IMR-90 (cell line): ENCODE measurements at regions not wholly inside any gene's neighbourhood (a gene's known extent, or its start where the extent isn't known, plus 50 kb on each side); places are given as distances from the start of the nearest gene placed in this dataset.

Source experiments
- ATAC-seq: fragments of 200-7000 bp; cut with Tn5 transposase; 2 replicates; pipeline ENCODE4 v1.9.1; 2020; ENCODE audit warnings: low read depth, mild to moderate bottlenecking, moderate library complexity
- BruUV-seq: library from RNA; stranded (reverse); fragments of 400-500 nt; replicated peaks from 2 replicates; lab custom pipeline; 2021; lab: Mats Ljungman, UMichigan
- CTCF ChIA-PET: fragments of 300-600 bp; formaldehyde crosslinking; extraction: SDS; loops from one replicate; lab custom pipeline; 2021; ENCODE audit warnings: antibody characterized with exemption; lab: Yijun Ruan, JAX
- POLR2A ChIA-PET: fragments of 300-600 bp; sonication (Branson Sonifier 250); formaldehyde crosslinking; loops from one replicate; lab custom pipeline; 2022; ENCODE audit warnings: antibody characterized with exemption; ENCODE audit not compliant: unreplicated experiment; lab: Charles Lee
- DNase-seq: peaks from one replicate; pipeline ENCODE4 v3.0.0; 2013
- H2AFZ ChIP-seq: replicated peaks from 2 replicates; pipeline ENCODE3; 2013; ENCODE audit warnings: low read length, mild to moderate bottlenecking; ENCODE audit not compliant: poor library complexity
- H2AK5ac ChIP-seq: 2 replicates; pipeline ENCODE4 v1.6.1; 2013; ENCODE audit warnings: low read depth, low read length, inconsistent platforms
- H2AK9ac ChIP-seq: replicated peaks from 2 replicates; pipeline ENCODE3; 2013; ENCODE audit warnings: mild to moderate bottlenecking, low read depth, low read length, moderate library complexity; ENCODE audit not compliant: poor library complexity
- H2BK120ac ChIP-seq: 2 replicates; pipeline ENCODE4 v1.6.1; 2013; ENCODE audit warnings: low read depth, low read length, inconsistent platforms
- H2BK15ac ChIP-seq: 3 replicates; pipeline ENCODE4 v1.6.1; 2013; ENCODE audit warnings: low read depth, low read length, inconsistent platforms
- H2BK20ac ChIP-seq: 2 replicates; pipeline ENCODE4 v1.6.1; 2013; ENCODE audit warnings: low read depth, mild to moderate bottlenecking, inconsistent platforms, low read length, moderate library complexity
- H2BK5ac ChIP-seq: 2 replicates; pipeline ENCODE4 v1.6.1; 2013; ENCODE audit warnings: mild to moderate bottlenecking, low read depth, low read length, inconsistent platforms; ENCODE audit not compliant: poor library complexity, severe bottlenecking
- H3K14ac ChIP-seq: replicated peaks from 2 replicates; pipeline ENCODE4 v1.6.1; 2013; ENCODE audit warnings: low read depth, low read length, inconsistent platforms
- H3K18ac ChIP-seq: 2 replicates; pipeline ENCODE4 v1.6.1; 2013; ENCODE audit warnings: low read depth, low read length, control low read depth
- H3K23ac ChIP-seq: 2 replicates; pipeline ENCODE4 v1.6.1; 2013; ENCODE audit warnings: low read depth, low read length, inconsistent platforms
- H3K27ac ChIP-seq: 2 replicates; pipeline ENCODE4 v1.5.1; 2013; ENCODE audit warnings: mild to moderate bottlenecking, control low read depth, low read length; ENCODE audit not compliant: insufficient read depth
- H3K27me3 ChIP-seq: 2 replicates; pipeline ENCODE4 v1.6.1; 2013; ENCODE audit warnings: low read length; ENCODE audit not compliant: control insufficient read depth, insufficient read depth
- H3K36me3 ChIP-seq: 2 replicates; pipeline ENCODE4 v1.6.1; 2013; ENCODE audit warnings: low read length, mixed read lengths; ENCODE audit not compliant: control insufficient read depth, insufficient read depth
- H3K4ac ChIP-seq: 2 replicates; pipeline ENCODE4 v1.6.1; 2013; ENCODE audit warnings: low read depth, low read length, inconsistent platforms
- H3K4me1 ChIP-seq: 2 replicates; pipeline ENCODE4 v1.6.1; 2013; ENCODE audit warnings: low read length, mixed read lengths; ENCODE audit not compliant: control insufficient read depth, insufficient read depth
- H3K4me2 ChIP-seq: 2 replicates; pipeline ENCODE4 v1.6.1; 2013; ENCODE audit warnings: low read depth, mild to moderate bottlenecking, control low read depth, low read length, moderate library complexity
- H3K4me3 ChIP-seq: 2 replicates; pipeline ENCODE4 v1.5.1; 2013; ENCODE audit warnings: low read depth, mild to moderate bottlenecking, control low read depth, low read length, moderate library complexity; ENCODE audit not compliant: insufficient read depth
- H3K56ac ChIP-seq: 2 replicates; pipeline ENCODE4 v1.6.1; 2013; ENCODE audit warnings: low read length, inconsistent platforms; ENCODE audit not compliant: insufficient read depth; ENCODE audit errors: extremely low read depth
- H3K79me1 ChIP-seq, 2 experiments: 2 replicates each; pipeline ENCODE4 v1.6.1; 2013; ENCODE audit warnings: low read length in 2 of 2, inconsistent platforms in 1 of 2, low read depth in 1 of 2
- H3K9ac ChIP-seq: 2 replicates; pipeline ENCODE4 v1.6.1; 2013; ENCODE audit warnings: low read depth, low read length, control low read depth
- H3K9me1 ChIP-seq: 2 replicates; pipeline ENCODE4 v1.6.1; 2013; ENCODE audit warnings: low read length, inconsistent platforms; ENCODE audit not compliant: insufficient read depth
- H3K9me3 ChIP-seq: 2 replicates; pipeline ENCODE4 v1.6.1; 2013; ENCODE audit warnings: low read length; ENCODE audit not compliant: control insufficient read depth, insufficient read depth
- H4K20me1 ChIP-seq: 2 replicates; pipeline ENCODE4 v1.6.1; 2013; ENCODE audit warnings: low read length, inconsistent platforms; ENCODE audit not compliant: insufficient read depth
- H4K5ac ChIP-seq: 2 replicates; pipeline ENCODE4 v1.6.1; 2013; ENCODE audit warnings: mild to moderate bottlenecking, low read depth, low read length, control low read depth
- H4K8ac ChIP-seq, 2 experiments: 2 replicates each; pipeline ENCODE4 v1.6.1; 2013; ENCODE audit warnings: low read depth in 2 of 2, low read length in 2 of 2, control low read depth in 1 of 2, inconsistent platforms in 1 of 2
- H4K91ac ChIP-seq: 2 replicates; pipeline ENCODE4 v1.6.1; 2013; ENCODE audit warnings: low read depth, low read length, inconsistent platforms; ENCODE audit not compliant: insufficient read depth
- BHLHE40 ChIP-seq: fragments of 150-350 bp; IDR thresholded peaks from 2 replicates; pipeline ENCODE4 v1.6.1; 2016; ENCODE audit warnings: mild to moderate bottlenecking, low read depth, low read length
- CEBPB ChIP-seq: IDR thresholded peaks from 2 replicates; pipeline ENCODE4 v1.6.1; 2012; ENCODE audit warnings: low read depth, low read length, improper control_type of control experiment
- CHD1 ChIP-seq: IDR thresholded peaks from 2 replicates; pipeline ENCODE4 v1.6.1; 2012; ENCODE audit warnings: low read depth, low read length, improper control_type of control experiment
- ELK1 ChIP-seq: fragments of 150-350 bp; IDR thresholded peaks from 2 replicates; pipeline ENCODE4 v1.6.1; 2016; ENCODE audit warnings: low read depth, mild to moderate bottlenecking, low read length, moderate library complexity, borderline replicate concordance
- FOS ChIP-seq: fragments of 150-350 bp; IDR thresholded peaks from 2 replicates; pipeline ENCODE4 v1.6.1; 2016; ENCODE audit warnings: low read depth, low read length
- MAFK ChIP-seq: IDR thresholded peaks from 2 replicates; pipeline ENCODE4 v1.6.1; 2012; ENCODE audit warnings: low read depth, low read length, improper control_type of control experiment
- MAZ ChIP-seq: IDR thresholded peaks from 2 replicates; pipeline ENCODE4 v1.6.1; 2012; ENCODE audit warnings: low read depth, mild to moderate bottlenecking, low read length, improper control_type of control experiment, moderate library complexity, borderline replicate concordance
- MXI1 ChIP-seq: IDR thresholded peaks from 2 replicates; pipeline ENCODE4 v1.6.1; 2012; ENCODE audit warnings: low read depth, mild to moderate bottlenecking, low read length, moderate library complexity, borderline replicate concordance
- NFE2L2 ChIP-seq: fragments of 150-350 bp; IDR thresholded peaks from 2 replicates; pipeline ENCODE4 v1.6.1; 2016; ENCODE audit warnings: low read depth, mild to moderate bottlenecking, low read length
- POLR2A ChIP-seq: IDR thresholded peaks from 2 replicates; pipeline ENCODE4 v1.6.1; 2012; ENCODE audit warnings: mild to moderate bottlenecking, low read depth, low read length
- RAD21 ChIP-seq: IDR thresholded peaks from 2 replicates; pipeline ENCODE4 v1.6.1; 2012; ENCODE audit warnings: low read length, improper control_type of control experiment
- RCOR1 ChIP-seq: IDR thresholded peaks from 2 replicates; pipeline ENCODE4 v1.6.1; 2012; ENCODE audit warnings: mild to moderate bottlenecking, low read length, improper control_type of control experiment; ENCODE audit not compliant: insufficient replicate concordance
- RFX5 ChIP-seq: IDR thresholded peaks from 2 replicates; pipeline ENCODE4 v1.8.0; 2012; ENCODE audit warnings: low read depth, mild to moderate bottlenecking, low read length, moderate library complexity
- SMC3 ChIP-seq: fragments of 150-350 bp; IDR thresholded peaks from 2 replicates; pipeline ENCODE4 v1.6.1; 2016; ENCODE audit warnings: low read depth, mild to moderate bottlenecking, antibody characterized with exemption, low read length, moderate library complexity
- USF2 ChIP-seq: fragments of 150-350 bp; IDR thresholded peaks from 2 replicates; pipeline ENCODE4 v1.6.1; 2017; ENCODE audit warnings: mild to moderate bottlenecking, antibody characterized with exemption, low read length, low read depth
- WGBS, 2 experiments: methylation state at CpG; one replicate each; pipeline versions ENCODE4 v1.1.5 to v1.1.7; 2013; ENCODE audit warnings: missing lambda C conversion rate in 2 of 2; ENCODE audit not compliant: insufficient read length in 1 of 2; ENCODE audit errors: extremely low coverage in 2 of 2; 5-methylcytosine and 5-hydroxymethylcytosine counted together
- dilution Hi-C: fragments of 300-500 bp; cut with HindIII; formaldehyde crosslinking; loops from one replicate; pipeline ENCODE4 v1.14.3; 2018; ENCODE audit warnings: low sequenced_read_pairs; ENCODE audit not compliant: unreplicated experiment
- in situ Hi-C: fragments of 300-500 bp; cut with MboI; formaldehyde crosslinking; loops from 3 replicates; pipeline ENCODE4 v1.14.3; 2019; ENCODE audit warnings: low sequenced_read_pairs, inconsistent platforms, mixed read lengths
- intact Hi-C: fragments of 100-400 bp; cut with micrococcal nuclease; formaldehyde crosslinking; loops from 2 replicates; pipeline ENCODE4 v1.10.0; 2022

GRCh38 chr3:177460047-177460446 lies 262.8 kb upstream of the TBL1XR1 start:
- Histone ChIP-seq H3K4me3 (no peak overlapping the region), H2BK5ac (no peak overlapping the region), H2BK120ac (no peak overlapping the region), H4K8ac (no peak overlapping the region), H2AFZ (no peak overlapping the region), H3K36me3 (no peaks in the 10 kb centered on the region), H4K5ac (no peak overlapping the region), H3K9me1 (peaks cover 5% of the 10 kb centered on the region; the same call in 1 of the 2 replicates), H3K4me2 (no peak overlapping the region), H3K4ac (no peak overlapping the region), H3K27me3 (no peaks in the 10 kb centered on the region), H3K23ac (no peak overlapping the region), H3K9me3 (peaks cover 8% of the 10 kb centered on the region), H2BK15ac (no peak overlapping the region), H4K91ac (no peak overlapping the region), H3K56ac (no peak overlapping the region), H3K9ac (no peak overlapping the region), H2AK9ac (no peak overlapping the region), H4K20me1 (no peaks in the 10 kb centered on the region), H2BK20ac (no peak overlapping the region), H3K4me1 (peaks cover 6% of the 10 kb centered on the region), H3K79me1 (no peaks in the 10 kb centered on the region), H3K18ac (no peak overlapping the region), H2AK5ac (no peak overlapping the region), H3K14ac (no peak overlapping the region), H3K27ac (no peak overlapping the region)
- TF ChIP-seq ELK1 (no peak), CEBPB (no peak), MAFK (no peak), FOS (no peak), USF2 (no peak), RCOR1 (no peak), RFX5 (no peak), MAZ (no peak), RAD21 (no peak), NFE2L2 (no peak), BHLHE40 (no peak), MXI1 (no peak), POLR2A (no peak), CHD1 (no peak), SMC3 (no peak)
- no peak for DNase-seq
- BruUV-seq = no TSS peak
- CTCF ChIA-PET = no interaction called here
- WGBS, 2 experiments = no CpG with 5 or more reads among the region's 7 CpGs
- dilution Hi-C loops (no loop called here), in situ Hi-C loops (no loop called here), intact Hi-C loops (loop anchor here (5.0 kb wide), 2 partner anchors 98 to 263 kb away; partner anchors contain the start of gene TBL1XR1)
- POLR2A ChIA-PET = no interaction called here
- ATAC-seq = no peak
